ENCODE measurements at regions not wholly inside any gene's neighbourhood (a gene's known extent, or its start where the extent isn't known, plus 50 kb on each side); places are given as distances from the start of the nearest gene placed in this dataset.

DNA sequence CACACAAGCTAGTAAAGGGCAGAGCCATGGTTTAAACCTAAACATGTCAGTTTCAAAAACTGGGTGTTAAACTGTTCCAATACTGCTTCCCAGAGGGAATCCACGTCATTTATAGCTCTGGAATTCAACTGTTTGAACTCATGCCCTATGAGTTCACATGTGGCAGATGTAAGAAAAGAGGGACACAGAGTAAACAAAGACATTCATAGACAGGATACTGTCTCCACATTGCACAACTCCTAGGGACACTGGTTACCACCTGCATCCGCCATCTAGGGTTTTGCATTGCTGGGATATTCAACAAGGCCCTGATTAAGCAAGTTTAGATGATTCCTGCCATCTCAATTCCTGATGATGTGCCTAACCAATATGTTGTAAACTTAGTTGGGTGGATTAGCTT lies 134.1 kb upstream of the COL8A1 start:
- no peaks in the 10 kb centered on the region for H3K79me2 ChIP-seq (ENCODE audit: insufficient read depth, low read length)
- H4K20me1 ChIP-seq (ENCODE audit: control insufficient read depth, insufficient read depth, insufficient read length) = no peaks in the 10 kb centered on the region
- no peaks in the 10 kb centered on the region for H3K36me3 Mint-ChIP-seq (ENCODE audit: insufficient read depth in 1 of 3, low read depth in 3 of 3)
- no peak overlapping the region for H3K27ac Mint-ChIP-seq
- H4K8ac ChIP-seq (replicated peaks; ENCODE audit: insufficient read length, low read depth, low read length) = no peak overlapping the region
- no peak overlapping the region for H3K4me2 ChIP-seq (ENCODE audit: insufficient read depth, insufficient read length, low read length)
- H3K9me3 Mint-ChIP-seq = no peaks in the 10 kb centered on the region
- no peaks in the 10 kb centered on the region for H3K79me1 ChIP-seq (ENCODE audit: insufficient read depth, low read depth, low read length, poor library complexity, severe bottlenecking)
- no peak overlapping the region for H3K23ac ChIP-seq (ENCODE audit: insufficient read length, low read depth, low read length)
- H3K14ac ChIP-seq (ENCODE audit: insufficient read depth, low read length) = no peak overlapping the region
- no peaks in the 10 kb centered on the region for H3K27me3 Mint-ChIP-seq (ENCODE audit: low read depth)
- H2AFZ ChIP-seq (ENCODE audit: low read length) = no peak overlapping the region
- no peaks in the 10 kb centered on the region for H3K4me1 ChIP-seq (ENCODE audit: insufficient read depth, low read length)
- no peak overlapping the region for H3K9ac ChIP-seq (ENCODE audit: extremely low read depth, insufficient read length, low read length)
- H4K91ac ChIP-seq (ENCODE audit: insufficient read length, low read depth, low read length) = no peak overlapping the region
- H3K27ac ChIP-seq (ENCODE audit: insufficient read length, low read depth, low read length) = no peak overlapping the region
- H2BK120ac ChIP-seq (ENCODE audit: low read depth, low read length, poor library complexity, severe bottlenecking) = no peak overlapping the region
- no peaks in the 10 kb centered on the region for H3K23me2 ChIP-seq (ENCODE audit: insufficient read length, low read depth, low read length, poor library complexity, severe bottlenecking)
- TF ChIP-seq, protein P1, sequence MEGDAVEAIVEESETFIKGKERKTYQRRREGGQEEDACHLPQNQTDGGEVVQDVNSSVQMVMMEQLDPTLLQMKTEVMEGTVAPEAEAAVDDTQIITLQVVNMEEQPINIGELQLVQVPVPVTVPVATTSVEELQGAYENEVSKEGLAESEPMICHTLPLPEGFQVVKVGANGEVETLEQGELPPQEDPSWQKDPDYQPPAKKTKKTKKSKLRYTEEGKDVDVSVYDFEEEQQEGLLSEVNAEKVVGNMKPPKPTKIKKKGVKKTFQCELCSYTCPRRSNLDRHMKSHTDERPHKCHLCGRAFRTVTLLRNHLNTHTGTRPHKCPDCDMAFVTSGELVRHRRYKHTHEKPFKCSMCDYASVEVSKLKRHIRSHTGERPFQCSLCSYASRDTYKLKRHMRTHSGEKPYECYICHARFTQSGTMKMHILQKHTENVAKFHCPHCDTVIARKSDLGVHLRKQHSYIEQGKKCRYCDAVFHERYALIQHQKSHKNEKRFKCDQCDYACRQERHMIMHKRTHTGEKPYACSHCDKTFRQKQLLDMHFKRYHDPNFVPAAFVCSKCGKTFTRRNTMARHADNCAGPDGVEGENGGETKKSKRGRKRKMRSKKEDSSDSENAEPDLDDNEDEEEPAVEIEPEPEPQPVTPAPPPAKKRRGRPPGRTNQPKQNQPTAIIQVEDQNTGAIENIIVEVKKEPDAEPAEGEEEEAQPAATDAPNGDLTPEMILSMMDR (conservative IDR thresholded peaks at IDR 0.05) = no peak
- H3K4me3 Mint-ChIP-seq = no peak overlapping the region
- H3T11ph ChIP-seq (ENCODE audit: low read length) = no peak overlapping the region
- no peaks in the 10 kb centered on the region for H3K27me3 ChIP-seq (ENCODE audit: insufficient read depth, low read length)
- DNase-seq = no peak
- H2BK12ac ChIP-seq (ENCODE audit: insufficient read length, low read depth, low read length) = no peak overlapping the region
- H4K5ac ChIP-seq (ENCODE audit: insufficient read length, low read depth, low read length) = no peak overlapping the region
- H2BK20ac ChIP-seq (ENCODE audit: low read depth, low read length, poor library complexity, severe bottlenecking) = no peak overlapping the region
- H3K4ac ChIP-seq (ENCODE audit: low read depth, low read length) = no peak overlapping the region
- H2BK5ac ChIP-seq (ENCODE audit: insufficient read length, low read length) = no peak overlapping the region
- H2AK5ac ChIP-seq (ENCODE audit: insufficient read length, low read length) = no peak overlapping the region
- peaks cover 0 to 1% of the 10 kb centered on the region in 2 experiments; a peak in 1 of 4 replicates for H3K4me1 Mint-ChIP-seq
- no peak overlapping the region for H2BK15ac ChIP-seq (ENCODE audit: low read depth, low read length)
- H3K9me3 ChIP-seq (ENCODE audit: control insufficient read depth, low read depth, low read length) = no peaks in the 10 kb centered on the region
- H3K18ac ChIP-seq (ENCODE audit: insufficient read length, low read depth, low read length) = no peak overlapping the region
- WGBS (ENCODE audit: extremely low coverage, insufficient read length, low lambda C conversion rate) = no CpG with 5 or more reads among the region's 2 CpGs
- H3K56ac ChIP-seq (ENCODE audit: insufficient read length, low read depth, low read length) = no peak overlapping the region
